Ishikawa (cell line): ENCODE measurements at regions not wholly inside any gene's neighbourhood (a gene's known extent, or its start where the extent isn't known, plus 50 kb on each side); places are given as distances from the start of the nearest gene placed in this dataset.

Experiments used
- CEBPB ChIP-seq: IDR thresholded peaks from 2 replicates; pipeline ENCODE4 v1.6.1; 2012
- EP300 ChIP-seq: IDR thresholded peaks from 2 replicates; pipeline ENCODE4 v1.6.1; 2012; ENCODE audit warnings: borderline replicate concordance
- FOXM1 ChIP-seq: IDR thresholded peaks from 2 replicates; pipeline ENCODE4 v1.6.1; 2012; ENCODE audit warnings: low read depth, borderline replicate concordance
- YY1 ChIP-seq: IDR thresholded peaks from 2 replicates; pipeline ENCODE4 v1.6.1; 2012; ENCODE audit warnings: low read depth
- ZBTB7A ChIP-seq: IDR thresholded peaks from 2 replicates; pipeline ENCODE4 v1.6.1; 2012; ENCODE audit warnings: low read depth
- TF ChIP-seq, protein P1 (sequence below): IDR thresholded peaks from 2 replicates; pipeline ENCODE4 v1.6.1; 2012

DNA sequence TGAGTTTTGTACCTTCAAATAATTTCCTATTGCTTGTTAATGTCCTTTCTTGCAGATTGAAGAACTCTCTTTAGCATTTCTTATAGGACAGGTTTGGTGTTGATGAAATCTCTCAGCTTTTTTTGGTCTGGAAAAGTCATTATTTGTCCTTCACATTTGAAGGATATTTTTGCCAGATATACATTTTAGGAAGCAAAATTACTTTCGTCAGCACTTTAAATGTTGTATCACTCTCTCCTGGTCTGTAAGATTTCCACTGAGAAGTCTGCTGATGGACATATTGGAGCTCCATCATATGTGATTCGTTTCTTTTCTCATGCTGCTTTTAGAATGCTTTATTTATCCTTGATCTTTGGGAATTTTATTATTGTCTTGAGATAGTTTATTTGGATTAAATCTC, 105.5 kb downstream of the TNFSF13B start:
- TF ChIP-seq EP300 (no peak), ZBTB7A (no peak), CEBPB (no peak), FOXM1 (no peak), YY1 (no peak)
- TF ChIP-seq, protein P1, sequence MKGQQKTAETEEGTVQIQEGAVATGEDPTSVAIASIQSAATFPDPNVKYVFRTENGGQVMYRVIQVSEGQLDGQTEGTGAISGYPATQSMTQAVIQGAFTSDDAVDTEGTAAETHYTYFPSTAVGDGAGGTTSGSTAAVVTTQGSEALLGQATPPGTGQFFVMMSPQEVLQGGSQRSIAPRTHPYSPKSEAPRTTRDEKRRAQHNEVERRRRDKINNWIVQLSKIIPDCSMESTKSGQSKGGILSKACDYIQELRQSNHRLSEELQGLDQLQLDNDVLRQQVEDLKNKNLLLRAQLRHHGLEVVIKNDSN: no peak
